Pancreas (tissue), 10 donors: ENCODE measurements at regions not wholly inside any gene's neighbourhood (a gene's known extent, or its start where the extent isn't known, plus 50 kb on each side); places are given as distances from the start of the nearest gene placed in this dataset.
"Not testable (repeated sequence)": the region's sequence is repeated elsewhere in the genome, so short reads cannot be mapped to it uniquely, and the experiment has no call there.

Experiments
- ATAC-seq, 4 donors: fragments of 200-7000 bp; cut with Tn5 transposase; one replicate each; pipeline versions ENCODE4 v1.8.0 to v1.9.1; 2020; ENCODE audit warnings: mild to moderate bottlenecking in 4 of 4, moderate library complexity in 4 of 4
- DNase-seq, 6 donors: peaks; one replicate each; pipeline ENCODE4 v3.0.0-alpha.2; 2020
- FAIRE-seq: peaks from 2 replicates; lab custom pipeline; 2012; peaks lifted over from hg19 to GRCh38; lab: Jason Lieb, UNC
- H3K27ac ChIP-seq, 4 donors: fragments of 200-600 bp; sonication (generic); 1 replicate in 3 of 4; 2 replicates in 1 of 4; pipeline versions ENCODE4 v1.5.0 to v1.8.0; 2020
- H3K27me3 ChIP-seq, 4 donors: fragments of 200-600 bp; one replicate each; pipeline ENCODE4 v1.8.0; 2021
- H3K36me3 ChIP-seq, 3 donors: fragments of 200-600 bp; sonication (generic) in 1 of 3; one replicate each; pipeline versions ENCODE4 v1.5.0 to v1.8.0; 2020 to 2021
- H3K4me1 ChIP-seq, 3 donors: fragments of 200-600 bp; one replicate each; pipeline ENCODE4 v1.8.0; 2021
- H3K4me3 ChIP-seq, 4 donors: fragments of 200-600 bp; sonication (generic) in 2 of 4; one replicate each; pipeline versions ENCODE4 v1.5.0 to v1.8.0; 2020 to 2021
- H3K9me3 ChIP-seq, 4 donors: fragments of 200-600 bp; one replicate each; pipeline ENCODE4 v1.8.0; 2021
- WGBS, 2 donors: extraction: QIAGEN DNeasy Blood & Tissue Kit; methylation state at CpG; one replicate each; pipeline ENCODE4 v1.1.7; 2013; 5-methylcytosine and 5-hydroxymethylcytosine counted together
- intact Hi-C, 3 donors: fragments of 100-400 bp; cut with DNase I; formaldehyde crosslinking; loops; one replicate each; pipeline versions ENCODE4 v1.11.1 to v1.14.2; 2022
- TF ChIP-seq, protein P1 (sequence below), 4 donors: fragments of 200-600 bp; sonication (generic) in 3 of 4; IDR thresholded peaks; one replicate each; pipeline versions ENCODE4 v1.5.0 to v1.8.0; 2021; ENCODE audit warnings: antibody characterized with exemption in 4 of 4
- donor health status: healthy with polysubstance abuse.
- donor health status: DM: no; HTN: no; CAD: no; lungs with moderate emphysema.
- donor health status: DM: no; HTN: no; CAD: no.
- donor health status: control.
- donor health status: control.
- donor health status: Bipolar disorder and iron deficiency.
- donor health status: DM: yes; HTN: yes; CAD: no.
- donor health status: DM: no; HTN: no; CAD: no.
- donor health status: DM: no; HTN: no; CAD: no.
- donor health status: DM: yes; HTN: yes; CAD: no.

GRCh38 chrX:75911716-75912115 lies 126.7 kb upstream of the MAGEE2 start:
- FAIRE-seq = no peak
- Histone ChIP-seq H3K9me3 (peaks cover 0 to 3% (median 0%) of the 10 kb centered on the region in 4 donors), H3K36me3 (no peaks in the 10 kb centered on the region), H3K27ac (no peak overlapping the region), H3K4me3 (no peak overlapping the region), H3K27me3 (peaks cover 0 to 4% (median 3%) of the 10 kb centered on the region in 4 donors), H3K4me1 (no peaks in the 10 kb centered on the region)
- 39 to 45% methylated on average over 2 of the region's 2 CpGs for WGBS, 2 donors
- TF ChIP-seq, protein P1, sequence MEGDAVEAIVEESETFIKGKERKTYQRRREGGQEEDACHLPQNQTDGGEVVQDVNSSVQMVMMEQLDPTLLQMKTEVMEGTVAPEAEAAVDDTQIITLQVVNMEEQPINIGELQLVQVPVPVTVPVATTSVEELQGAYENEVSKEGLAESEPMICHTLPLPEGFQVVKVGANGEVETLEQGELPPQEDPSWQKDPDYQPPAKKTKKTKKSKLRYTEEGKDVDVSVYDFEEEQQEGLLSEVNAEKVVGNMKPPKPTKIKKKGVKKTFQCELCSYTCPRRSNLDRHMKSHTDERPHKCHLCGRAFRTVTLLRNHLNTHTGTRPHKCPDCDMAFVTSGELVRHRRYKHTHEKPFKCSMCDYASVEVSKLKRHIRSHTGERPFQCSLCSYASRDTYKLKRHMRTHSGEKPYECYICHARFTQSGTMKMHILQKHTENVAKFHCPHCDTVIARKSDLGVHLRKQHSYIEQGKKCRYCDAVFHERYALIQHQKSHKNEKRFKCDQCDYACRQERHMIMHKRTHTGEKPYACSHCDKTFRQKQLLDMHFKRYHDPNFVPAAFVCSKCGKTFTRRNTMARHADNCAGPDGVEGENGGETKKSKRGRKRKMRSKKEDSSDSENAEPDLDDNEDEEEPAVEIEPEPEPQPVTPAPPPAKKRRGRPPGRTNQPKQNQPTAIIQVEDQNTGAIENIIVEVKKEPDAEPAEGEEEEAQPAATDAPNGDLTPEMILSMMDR (IDR thresholded peaks at IDR 0.05) = no peak
- peak in 2 of 4 donors; percentile 70 to 73 for ATAC-seq
- no peak for DNase-seq
- intact Hi-C loops = no loop called here

DNA sequence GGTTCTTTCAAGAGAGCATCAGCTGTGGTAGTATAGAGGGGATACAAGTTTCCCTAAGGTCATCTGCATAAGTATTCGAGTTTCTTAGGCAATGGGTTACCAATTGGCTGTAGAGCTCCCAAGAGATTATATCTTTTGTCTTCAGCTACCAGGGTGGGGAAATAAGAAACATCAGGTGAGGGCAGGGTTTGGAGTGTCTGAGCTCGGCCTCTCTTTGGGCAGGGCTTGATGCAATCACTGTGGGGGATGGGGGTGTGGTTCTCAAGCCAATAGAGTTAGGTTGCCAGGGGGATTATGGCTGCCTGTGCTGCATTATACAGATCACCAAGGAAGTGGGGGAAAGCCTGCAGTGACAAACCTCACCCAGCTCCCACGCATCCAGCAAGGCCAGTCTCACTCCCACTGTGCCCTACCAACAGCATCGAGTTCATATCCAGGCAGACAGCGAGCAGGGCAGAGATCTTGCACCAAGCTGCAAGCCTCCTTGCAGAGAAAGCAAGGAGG lies 172.1 kb upstream of the MAGEE2 start:
- Histone ChIP-seq H3K4me3 (no peak overlapping the region), H3K4me1 (no peaks in the 10 kb centered on the region), H3K9me3 (no peaks in the 10 kb centered on the region), H3K36me3 (no peaks in the 10 kb centered on the region), H3K27ac (no peak overlapping the region), H3K27me3 (peaks cover 0 to 10% (median 3%) of the 10 kb centered on the region in 4 donors)
- WGBS, 2 donors = 32 to 51% methylated on average over 5 of the region's 5 CpGs
- intact Hi-C loops = no loop called here
- no peak for DNase-seq
- no peak for ATAC-seq
- TF ChIP-seq, protein P1 (IDR thresholded peaks at IDR 0.05) = no peak
- FAIRE-seq = no peak

- H3K36me3 ChIP-seq, H3K27ac ChIP-seq, ATAC-seq, DNase-seq, H3K4me3 ChIP-seq, H3K27me3 ChIP-seq, H3K9me3 ChIP-seq, FAIRE-seq, H3K4me1 ChIP-seq, intact Hi-C loops: not testable (repeated sequence)
- WGBS, 2 donors = 81 to 96% methylated on average over 1 of the region's 1 CpG
Observed at GRCh38 chrX:75961321-75961720, 176.3 kb upstream of the MAGEE2 start.

DNA sequence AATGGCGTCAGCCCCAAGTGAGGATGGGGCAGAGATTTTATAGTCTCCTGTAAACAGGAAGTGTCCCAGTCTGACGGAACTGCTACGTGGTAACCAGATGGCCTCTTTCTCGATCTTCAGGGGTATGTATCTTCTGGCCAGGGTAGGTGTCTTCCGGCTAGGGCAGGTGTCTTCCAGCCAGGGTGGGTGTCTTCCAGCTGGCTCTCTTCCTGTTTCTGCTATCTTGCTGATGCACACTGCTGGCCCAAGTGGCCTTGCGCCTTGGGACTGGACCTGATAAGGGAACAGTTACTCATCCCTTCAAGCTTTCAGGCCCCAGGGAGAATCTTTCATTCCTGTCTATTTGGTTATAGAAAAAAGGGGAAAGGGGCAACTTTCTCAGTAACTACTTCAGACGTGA lies 178.7 kb upstream of the MAGEE2 start:
- Histone ChIP-seq H3K9me3 (no peaks in the 10 kb centered on the region), H3K27ac (no peak overlapping the region), H3K4me1 (no peaks in the 10 kb centered on the region), H3K4me3 (no peak overlapping the region), H3K36me3 (no peaks in the 10 kb centered on the region), H3K27me3 (no peaks in the 10 kb centered on the region)
- ATAC-seq = no peak
- no peak for FAIRE-seq
- 68% methylated on average over 7 of the region's 7 CpGs for WGBS, 2 donors
- TF ChIP-seq, protein P1 (IDR thresholded peaks at IDR 0.05) = no peak
- no peak for DNase-seq
- intact Hi-C loops = no loop called here

DNA sequence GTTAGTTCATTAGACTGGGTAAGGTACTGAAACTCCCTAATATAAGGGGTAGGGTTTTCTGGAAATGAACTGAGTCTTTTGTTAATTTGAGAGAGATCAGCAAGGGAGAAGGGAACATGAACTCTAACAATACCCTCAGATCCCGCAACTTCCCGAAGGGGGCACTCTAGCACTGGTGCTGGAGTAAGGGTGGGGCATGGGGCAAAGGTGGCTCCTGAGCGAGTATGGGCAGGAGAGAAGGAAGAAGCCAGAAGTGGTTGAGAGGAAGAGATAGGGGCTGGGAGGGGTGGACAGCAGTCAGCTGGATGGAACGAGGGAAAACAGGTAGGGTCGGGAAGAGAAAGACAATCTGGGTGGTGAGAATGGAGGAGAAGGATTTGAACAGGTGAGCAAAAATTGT lies 183.2 kb upstream of the MAGEE2 start:
- DNase-seq (peak in 1 of 6 donors; percentile 16), ATAC-seq (no peak), FAIRE-seq (no peak)
- Histone ChIP-seq H3K36me3 (no peaks in the 10 kb centered on the region), H3K4me1 (no peaks in the 10 kb centered on the region), H3K27ac (no peak overlapping the region), H3K27me3 (no peaks in the 10 kb centered on the region), H3K4me3 (no peak overlapping the region), H3K9me3 (no peaks in the 10 kb centered on the region)
- 62 to 72% methylated on average over 5 of the region's 5 CpGs for WGBS, 2 donors
- TF ChIP-seq, protein P1 (IDR thresholded peaks at IDR 0.05) = no peak
- intact Hi-C loops = no loop called here
